OCI-LY7 (cell line): ENCODE measurements at regions not wholly inside any gene's neighbourhood (a gene's known extent, or its start where the extent isn't known, plus 50 kb on each side); places are given as distances from the start of the nearest gene placed in this dataset.
A peak's percentile ranks its signal among the peaks of the same experiment; 100 is the strongest.

ENCODE experiments used
- BruUV-seq: library from RNA; stranded (reverse); fragments of 400-500 nt; replicated peaks from 2 replicates; lab custom pipeline; 2021; lab: Mats Ljungman, UMichigan
- CTCF ChIA-PET: fragments of 300-600 bp; sonication (Branson Sonifier 250); formaldehyde crosslinking; loops from one replicate; lab custom pipeline; 2022; ENCODE audit warnings: antibody characterized with exemption; ENCODE audit not compliant: unreplicated experiment; lab: Charles Lee
- POLR2A ChIA-PET: fragments of 300-600 bp; sonication (Branson Sonifier 250); formaldehyde crosslinking; loops from one replicate; lab custom pipeline; 2022; ENCODE audit warnings: antibody characterized with exemption; lab: Charles Lee
- DNase-seq: peaks from one replicate; pipeline ENCODE4 v3.0.0-alpha.2; 2015; ENCODE audit warnings: low spot score
- H2AFZ ChIP-seq: fragments of 200-600 bp; sonication (generic), shearing (Covaris generic); 2 replicates; pipeline ENCODE4 v1.6.1; 2014; ENCODE audit warnings: mild to moderate bottlenecking, antibody characterized with exemption, low read length, moderate library complexity
- H3K27ac ChIP-seq: fragments of 200-600 bp; sonication (generic); 2 replicates; pipeline ENCODE4 v1.5.1; 2014; ENCODE audit warnings: mixed run types, low read depth, mild to moderate bottlenecking, moderate library complexity, low read length, inconsistent platforms; ENCODE audit not compliant: poor library complexity, severe bottlenecking
- H3K36me3 ChIP-seq: fragments of 200-600 bp; sonication (generic); 2 replicates; pipeline ENCODE4 v1.6.1; 2014; ENCODE audit warnings: mild to moderate bottlenecking, antibody characterized with exemption, low read length, moderate library complexity, mixed read lengths; ENCODE audit not compliant: insufficient read depth
- H3K4me1 ChIP-seq: fragments of 200-600 bp; sonication (generic); 2 replicates; pipeline ENCODE4 v1.5.1; 2014; ENCODE audit warnings: mild to moderate bottlenecking, low read length; ENCODE audit not compliant: insufficient read depth, poor library complexity, severe bottlenecking
- H3K4me2 ChIP-seq: fragments of 200-600 bp; sonication (generic); 2 replicates; pipeline ENCODE4 v1.6.1; 2014; ENCODE audit warnings: mild to moderate bottlenecking, low read length
- H3K4me3 ChIP-seq: fragments of 200-600 bp; sonication (generic); 2 replicates; pipeline ENCODE4 v1.5.1; 2014; ENCODE audit warnings: mild to moderate bottlenecking, low read depth, low read length; ENCODE audit not compliant: poor library complexity, severe bottlenecking
- H3K79me2 ChIP-seq: fragments of 200-600 bp; sonication (generic); 2 replicates; pipeline ENCODE4 v1.6.1; 2016; ENCODE audit warnings: low read depth, mild to moderate bottlenecking, low read length, moderate library complexity, mixed read lengths; ENCODE audit not compliant: insufficient read depth
- H3K9me2 ChIP-seq: fragments of 200-600 bp; sonication (generic); 2 replicates; pipeline ENCODE4 v1.6.1; 2016; ENCODE audit warnings: mild to moderate bottlenecking, low read length, mixed read lengths; ENCODE audit not compliant: insufficient read depth
- H3K9me3 ChIP-seq: fragments of 200-600 bp; sonication (generic); 2 replicates; pipeline ENCODE4 v1.6.1; 2014; ENCODE audit warnings: mild to moderate bottlenecking, mixed run types, low read length, mixed read lengths
- H4K20me1 ChIP-seq: fragments of 200-600 bp; sonication (generic); 2 replicates; pipeline ENCODE4 v1.6.1; 2014; ENCODE audit warnings: mild to moderate bottlenecking, antibody characterized with exemption, low read length, moderate library complexity, mixed read lengths; ENCODE audit not compliant: insufficient read depth
- CTCF ChIP-seq: fragments of 200-600 bp; sonication (generic); conservative IDR thresholded peaks from 2 replicates; pipeline ENCODE4 v1.5.1; 2014; ENCODE audit warnings: mild to moderate bottlenecking, antibody characterized with exemption, low read length, moderate library complexity, mixed read lengths
- EZH2phosphoT487 ChIP-seq: fragments of 200-600 bp; sonication (generic); IDR thresholded peaks from 2 replicates; pipeline ENCODE4 v1.6.1; 2018; ENCODE audit warnings: low read depth, borderline replicate concordance, mild to moderate bottlenecking, mixed run types, antibody characterized with exemption, low read length, moderate library complexity, mixed read lengths
- intact Hi-C: fragments of 100-400 bp; cut with micrococcal nuclease; formaldehyde crosslinking; loops from one replicate; pipeline ENCODE4 v1.10.0; 2022; ENCODE audit not compliant: unreplicated experiment

- no peak for TF ChIP-seq EZH2phosphoT487
- no peak for TF ChIP-seq CTCF
Observed at GRCh38 chr2:10238396-10238795, 64.3 kb upstream of the HPCAL1 start.

GRCh38 chr2:10238991-10239485, 63.7 kb upstream of the HPCAL1 start:
- no peak overlapping the region for H3K4me2 ChIP-seq
- no peak overlapping the region for H3K4me3 ChIP-seq
- no peaks in the 10 kb centered on the region for H3K4me1 ChIP-seq
- ChIA-PET CTCF (no interaction called here), POLR2A (no interaction called here)
- TF ChIP-seq CTCF (no peak), EZH2phosphoT487 (no peak)
- no peak overlapping the region for H2AFZ ChIP-seq
- H3K36me3 ChIP-seq: no peaks in the 10 kb centered on the region
- no peak overlapping the region for H3K27ac ChIP-seq
- BruUV-seq: no TSS peak
- H4K20me1 ChIP-seq: no peaks in the 10 kb centered on the region
- no peaks in the 10 kb centered on the region for H3K79me2 ChIP-seq
- intact Hi-C loops: no loop called here
- no peak for DNase-seq
- no peaks in the 10 kb centered on the region for H3K9me2 ChIP-seq
- H3K9me3 ChIP-seq: no peaks in the 10 kb centered on the region

More at GRCh38 chr2:10238396-10238795, 64.3 kb upstream of the HPCAL1 start:
- no peaks in the 10 kb centered on the region for H3K4me1 ChIP-seq
- no peaks in the 10 kb centered on the region for H3K79me2 ChIP-seq
- no peak overlapping the region for H3K4me2 ChIP-seq
- H3K9me3 ChIP-seq: no peaks in the 10 kb centered on the region
- BruUV-seq: no TSS peak
- ChIA-PET CTCF (no interaction called here), POLR2A (no interaction called here)
- H3K36me3 ChIP-seq: no peaks in the 10 kb centered on the region
- no peak overlapping the region for H3K4me3 ChIP-seq
- no peaks in the 10 kb centered on the region for H3K9me2 ChIP-seq
- no peaks in the 10 kb centered on the region for H4K20me1 ChIP-seq
- no peak for DNase-seq
- intact Hi-C loops: no loop called here
- no peak overlapping the region for H3K27ac ChIP-seq
- no peak overlapping the region for H2AFZ ChIP-seq

GRCh38 chr2:10239561-10239967, 63.1 kb upstream of the HPCAL1 start:
- Histone ChIP-seq H3K4me1 (no peaks in the 10 kb centered on the region), H3K27ac (no peak overlapping the region), H3K36me3 (no peaks in the 10 kb centered on the region), H3K4me2 (no peak overlapping the region), H3K9me3 (no peaks in the 10 kb centered on the region), H3K9me2 (no peaks in the 10 kb centered on the region), H4K20me1 (no peaks in the 10 kb centered on the region), H2AFZ (no peak overlapping the region), H3K4me3 (no peak overlapping the region), H3K79me2 (no peaks in the 10 kb centered on the region)
- ChIA-PET POLR2A (no interaction called here), CTCF (no interaction called here)
- TF ChIP-seq EZH2phosphoT487 (no peak), CTCF (peak; percentile 54)
- DNase-seq: no peak
- no TSS peak for BruUV-seq
- intact Hi-C loops: no loop called here
